ENCODE measurements at regions not wholly inside any gene's neighbourhood (a gene's known extent, or its start where the extent isn't known, plus 50 kb on each side); places are given as distances from the start of the nearest gene placed in this dataset.

- TF ChIP-seq POLR2A (IDR thresholded peaks at IDR 0.05), result no peak
- TF ChIP-seq CTCF (IDR thresholded peaks at IDR 0.05), result no peak
Observed at GRCh38 chr14:96999654-97000155, 202.5 kb downstream of the VRK1 start.
